ENCODE measurements at regions not wholly inside any gene's neighbourhood (a gene's known extent, or its start where the extent isn't known, plus 50 kb on each side); places are given as distances from the start of the nearest gene placed in this dataset.

- Histone ChIP-seq H3K27ac (ENCODE audit: insufficient read depth, low read length) (no peak overlapping the region), H2BK15ac (ENCODE audit: low read depth, low read length) (no peak overlapping the region), H2BK5ac (ENCODE audit: low read depth, low read length, poor library complexity, severe bottlenecking) (no peak overlapping the region), H3K56ac (ENCODE audit: extremely low read depth, insufficient read depth, low read length) (no peak overlapping the region), H3K4ac (ENCODE audit: low read depth, low read length) (no peak overlapping the region), H3K36me3 (ENCODE audit: control insufficient read depth, insufficient read depth, low read length) (no peaks in the 10 kb centered on the region), H4K8ac (ENCODE audit: low read depth in 2 of 2, low read length in 2 of 2) (no peak overlapping the region), H2AK5ac (ENCODE audit: low read depth, low read length) (no peak overlapping the region), H2AK9ac (replicated peaks; ENCODE audit: low read depth, low read length, poor library complexity) (no peak overlapping the region), H3K9ac (ENCODE audit: low read depth, low read length) (no peak overlapping the region), H3K14ac (replicated peaks; ENCODE audit: low read depth, low read length) (no peak overlapping the region), H2AFZ (replicated peaks; ENCODE audit: low read length, poor library complexity) (no peak overlapping the region), H3K4me3 (ENCODE audit: insufficient read depth, low read depth, low read length) (no peak overlapping the region), H4K5ac (ENCODE audit: low read depth, low read length) (no peak overlapping the region), H3K79me1 (ENCODE audit: low read depth in 1 of 2, low read length in 2 of 2) (no peaks in the 10 kb centered on the region), H4K20me1 (ENCODE audit: insufficient read depth, low read length) (no peaks in the 10 kb centered on the region), H3K18ac (ENCODE audit: low read depth, low read length) (no peak overlapping the region), H3K4me2 (ENCODE audit: low read depth, low read length) (no peak overlapping the region), H3K4me1 (ENCODE audit: control insufficient read depth, insufficient read depth, low read length) (no peaks in the 10 kb centered on the region), H3K23ac (ENCODE audit: low read depth, low read length) (no peak overlapping the region), H4K91ac (ENCODE audit: insufficient read depth, low read depth, low read length) (no peak overlapping the region), H3K9me3 (ENCODE audit: control insufficient read depth, insufficient read depth, low read length) (no peaks in the 10 kb centered on the region), H3K9me1 (ENCODE audit: insufficient read depth, low read length) (no peaks in the 10 kb centered on the region), H2BK120ac (ENCODE audit: low read depth, low read length) (no peak overlapping the region), H2BK20ac (ENCODE audit: low read depth, low read length) (no peak overlapping the region), H3K27me3 (ENCODE audit: control insufficient read depth, insufficient read depth, low read length) (no peaks in the 10 kb centered on the region)
- DNase-seq (no peak), ATAC-seq (ENCODE audit: low read depth) (no peak)
- BruUV-seq (replicated peaks) = no TSS peak
- WGBS, 2 experiments (ENCODE audit: extremely low coverage in 2 of 2, insufficient read length in 1 of 2) = no CpG with 5 or more reads among the region's 10 CpGs
- ChIA-PET CTCF (no interaction called here), POLR2A (ENCODE audit: unreplicated experiment) (no interaction called here)
- intact Hi-C loops (cut with micrococcal nuclease) (no loop called here), in situ Hi-C loops (cut with MboI; ENCODE audit: low sequenced_read_pairs) (no loop called here), dilution Hi-C loops (cut with HindIII; ENCODE audit: low sequenced_read_pairs, unreplicated experiment) (no loop called here)
- TF ChIP-seq CHD1 (IDR thresholded peaks at IDR 0.05; ENCODE audit: low read depth, low read length) (no peak), SMC3 (IDR thresholded peaks at IDR 0.05; ENCODE audit: low read depth, low read length) (no peak), RFX5 (IDR thresholded peaks at IDR 0.05; ENCODE audit: low read depth, low read length) (no peak), MAZ (IDR thresholded peaks at IDR 0.05; ENCODE audit: borderline replicate concordance, low read depth, low read length) (no peak), USF2 (IDR thresholded peaks at IDR 0.05; ENCODE audit: low read depth, low read length) (no peak), MAFK (IDR thresholded peaks at IDR 0.05; ENCODE audit: low read depth, low read length) (no peak), FOS (IDR thresholded peaks at IDR 0.05; ENCODE audit: low read depth, low read length) (no peak), CEBPB (IDR thresholded peaks at IDR 0.05; ENCODE audit: low read depth, low read length) (no peak), BHLHE40 (IDR thresholded peaks at IDR 0.05; ENCODE audit: low read depth, low read length) (no peak), CTCF (conservative IDR thresholded peaks at IDR 0.05; ENCODE audit: low read depth, low read length) (no peak), MXI1 (IDR thresholded peaks at IDR 0.05; ENCODE audit: borderline replicate concordance, low read depth, low read length) (no peak), NFE2L2 (IDR thresholded peaks at IDR 0.05; ENCODE audit: low read depth, low read length) (no peak), POLR2A (IDR thresholded peaks at IDR 0.05; ENCODE audit: low read depth, low read length) (no peak)
Observed at GRCh38 chr5:107012371-107012770, 658.4 kb downstream of the EFNA5 start.

All from IMR-90 (cell line).